ENCODE measurements at regions not wholly inside any gene's neighbourhood (a gene's known extent, or its start where the extent isn't known, plus 50 kb on each side); places are given as distances from the start of the nearest gene placed in this dataset.

DNA sequence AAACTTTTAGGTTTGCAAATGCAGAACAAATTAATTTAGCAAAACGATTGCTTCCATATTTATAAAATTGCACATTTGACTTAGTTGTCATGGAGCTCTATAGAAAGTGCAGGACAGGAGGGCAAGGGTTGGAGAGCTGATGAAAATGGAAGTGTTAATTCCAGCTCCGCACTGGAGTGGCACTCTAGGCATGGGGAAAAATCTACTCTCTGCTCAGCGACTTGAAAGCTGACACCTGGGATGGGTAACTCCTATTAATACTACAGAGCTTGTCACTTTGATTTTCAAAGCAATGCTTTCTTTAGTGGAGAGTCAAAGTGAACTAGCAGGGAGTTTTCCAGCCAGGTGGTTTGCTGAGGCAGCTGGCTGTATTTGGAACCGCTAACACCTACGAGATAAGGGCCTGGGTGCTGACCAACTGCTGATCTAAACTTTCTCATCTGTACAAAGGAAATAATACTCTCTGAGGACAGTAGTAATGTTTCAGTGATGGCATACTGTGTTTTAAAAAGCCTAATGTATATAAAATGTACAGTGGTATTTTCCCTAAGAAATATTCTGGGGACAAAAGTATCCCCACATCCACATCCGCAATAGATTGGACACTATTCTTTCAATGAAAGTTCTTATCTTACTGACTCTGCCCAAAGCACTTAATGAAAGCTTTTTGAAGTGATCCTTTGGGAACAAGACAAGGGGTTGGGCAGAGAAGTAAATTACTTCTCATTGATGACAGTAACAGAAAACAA, 444.3 kb downstream of the GPAM start:
- 51 to 59% (median 57%) methylated on average over 6 of the region's 6 CpGs for WGBS, 4 donors
- no peak overlapping the region for H3K27ac ChIP-seq
- intact Hi-C loops (cut with DNase I) = no loop called here
- no peak for DNase-seq
- no peak for TF ChIP-seq POLR2A (IDR thresholded peaks at IDR 0.05)
- TF ChIP-seq, protein P1, sequence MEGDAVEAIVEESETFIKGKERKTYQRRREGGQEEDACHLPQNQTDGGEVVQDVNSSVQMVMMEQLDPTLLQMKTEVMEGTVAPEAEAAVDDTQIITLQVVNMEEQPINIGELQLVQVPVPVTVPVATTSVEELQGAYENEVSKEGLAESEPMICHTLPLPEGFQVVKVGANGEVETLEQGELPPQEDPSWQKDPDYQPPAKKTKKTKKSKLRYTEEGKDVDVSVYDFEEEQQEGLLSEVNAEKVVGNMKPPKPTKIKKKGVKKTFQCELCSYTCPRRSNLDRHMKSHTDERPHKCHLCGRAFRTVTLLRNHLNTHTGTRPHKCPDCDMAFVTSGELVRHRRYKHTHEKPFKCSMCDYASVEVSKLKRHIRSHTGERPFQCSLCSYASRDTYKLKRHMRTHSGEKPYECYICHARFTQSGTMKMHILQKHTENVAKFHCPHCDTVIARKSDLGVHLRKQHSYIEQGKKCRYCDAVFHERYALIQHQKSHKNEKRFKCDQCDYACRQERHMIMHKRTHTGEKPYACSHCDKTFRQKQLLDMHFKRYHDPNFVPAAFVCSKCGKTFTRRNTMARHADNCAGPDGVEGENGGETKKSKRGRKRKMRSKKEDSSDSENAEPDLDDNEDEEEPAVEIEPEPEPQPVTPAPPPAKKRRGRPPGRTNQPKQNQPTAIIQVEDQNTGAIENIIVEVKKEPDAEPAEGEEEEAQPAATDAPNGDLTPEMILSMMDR (IDR thresholded peaks at IDR 0.05) = no peak
- H3K4me3 ChIP-seq = no peak overlapping the region
- no peaks in the 10 kb centered on the region for H3K36me3 ChIP-seq (replicated peaks in 1 of 2)
- H3K27me3 ChIP-seq = no peaks in the 10 kb centered on the region
- no peaks in the 10 kb centered on the region for H3K4me1 ChIP-seq (replicated peaks in 1 of 2)
- no peaks in the 10 kb centered on the region for H3K9me3 ChIP-seq (replicated peaks in 1 of 3)

DNA sequence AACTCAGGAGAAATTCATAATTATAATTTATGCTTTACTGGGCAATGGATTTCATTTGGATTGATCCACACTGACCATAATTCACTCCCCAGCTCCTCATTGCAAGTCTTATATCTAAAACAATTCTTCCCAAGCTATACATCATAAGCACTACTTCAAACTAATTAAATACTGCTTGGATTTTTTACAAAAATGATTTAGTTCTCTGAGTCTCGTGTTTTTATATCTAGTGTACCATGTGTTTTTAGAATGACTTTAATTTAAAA, 443.8 kb downstream of the GPAM start:
- Histone ChIP-seq H3K36me3 (replicated peaks in 1 of 2) (no peaks in the 10 kb centered on the region), H3K4me3 (no peak overlapping the region), H3K9me3 (replicated peaks in 1 of 3) (no peaks in the 10 kb centered on the region), H3K27ac (no peak overlapping the region), H3K27me3 (no peaks in the 10 kb centered on the region), H3K4me1 (replicated peaks in 1 of 2) (no peaks in the 10 kb centered on the region)
- 56 to 66% (median 61%) methylated on average over 1 of the region's 1 CpG for WGBS, 4 donors
- intact Hi-C loops (cut with DNase I) = no loop called here
- DNase-seq = no peak
- TF ChIP-seq POLR2A (IDR thresholded peaks at IDR 0.05) = no peak
- TF ChIP-seq, protein P1 (IDR thresholded peaks at IDR 0.05) = no peak

DNA sequence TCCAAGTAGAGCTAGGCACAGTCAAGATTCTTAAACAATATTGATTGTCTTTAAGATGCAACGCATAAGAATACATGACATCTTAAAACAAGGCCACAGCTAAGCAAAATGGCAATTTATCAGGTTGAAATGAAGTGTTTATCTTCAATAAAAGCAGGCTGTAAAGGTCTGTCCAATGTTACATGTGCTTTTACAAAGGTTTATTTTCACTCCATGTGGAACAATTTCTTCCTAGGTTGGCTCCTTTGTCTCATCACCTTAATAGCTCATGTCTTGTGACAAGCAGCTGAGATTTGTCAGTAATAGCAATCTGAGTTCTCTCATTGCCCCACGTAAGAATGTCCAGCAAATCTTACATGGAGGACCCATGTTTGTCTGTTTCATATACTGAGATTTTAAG, 437.6 kb downstream of the GPAM start:
- Histone ChIP-seq H3K4me1 (replicated peaks in 1 of 2) (no peaks in the 10 kb centered on the region), H3K4me3 (no peak overlapping the region), H3K27me3 (no peaks in the 10 kb centered on the region), H3K9me3 (replicated peaks in 1 of 3) (no peaks in the 10 kb centered on the region), H3K27ac (no peak overlapping the region), H3K36me3 (replicated peaks in 1 of 2) (no peaks in the 10 kb centered on the region)
- no peak for DNase-seq
- no peak for TF ChIP-seq POLR2A (IDR thresholded peaks at IDR 0.05)
- TF ChIP-seq, protein P1 (IDR thresholded peaks at IDR 0.05) = no peak
- WGBS, 4 donors = 61 to 80% (median 69%) methylated on average over 2 of the region's 2 CpGs
- intact Hi-C loops (cut with DNase I) = no loop called here

DNA sequence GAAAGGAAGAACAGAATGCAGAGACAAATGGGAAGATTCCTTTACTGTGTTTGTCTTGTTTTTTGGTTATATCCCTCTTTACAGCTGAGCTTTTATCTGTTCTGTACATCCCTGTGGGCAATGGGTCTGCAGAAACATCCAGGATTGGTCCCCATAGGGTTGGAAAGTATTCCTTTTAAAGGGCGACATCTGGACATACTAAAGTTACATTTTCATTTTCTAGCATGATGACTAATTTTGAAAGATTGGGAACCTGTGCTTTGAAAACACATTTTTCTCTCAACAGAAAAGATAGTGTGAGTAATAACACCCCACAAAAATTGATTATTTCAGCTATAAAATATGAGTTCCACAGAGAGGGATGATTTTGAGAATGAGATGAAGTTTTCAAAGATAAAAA, 435.8 kb downstream of the GPAM start:
- 77 to 91% (median 78%) methylated on average over 1 of the region's 1 CpG for WGBS, 4 donors
- no peak overlapping the region for H3K4me3 ChIP-seq
- no peaks in the 10 kb centered on the region for H3K27me3 ChIP-seq
- no peaks in the 10 kb centered on the region for H3K9me3 ChIP-seq (replicated peaks in 1 of 3)
- H3K4me1 ChIP-seq (replicated peaks in 1 of 2) = no peaks in the 10 kb centered on the region
- intact Hi-C loops (cut with DNase I) = no loop called here
- H3K36me3 ChIP-seq (replicated peaks in 1 of 2) = no peaks in the 10 kb centered on the region
- DNase-seq = no peak
- TF ChIP-seq, protein P1 (IDR thresholded peaks at IDR 0.05) = no peak
- no peak for TF ChIP-seq POLR2A (IDR thresholded peaks at IDR 0.05)
- H3K27ac ChIP-seq = no peak overlapping the region
